GM19438 (cell line): ENCODE measurements at regions not wholly inside any gene's neighbourhood (a gene's known extent, or its start where the extent isn't known, plus 50 kb on each side); places are given as distances from the start of the nearest gene placed in this dataset.
"Not testable (repeated sequence)": the region's sequence is repeated elsewhere in the genome, so short reads cannot be mapped to it uniquely, and the experiment has no call there.

Source experiments
- ATAC-seq: cut with Tn5 transposase; IDR thresholded peaks from one replicate; pipeline ENCODE4 v1.9.1; 2021; ENCODE audit warnings: low read depth; ENCODE audit not compliant: unreplicated experiment

GRCh38 chr13:62432295-62432694 lies 1016.6 kb upstream of the PCDH20 start:
- no peak for ATAC-seq

GRCh38 chr13:62431852-62432251 lies 1016.2 kb upstream of the PCDH20 start:
- ATAC-seq: no peak

- ATAC-seq: no peak
Measured at GRCh38 chr13:62418872-62419271, 1003.2 kb upstream of the PCDH20 start.

- ATAC-seq: no peak
Measured at GRCh38 chr13:62418376-62418775, 1002.7 kb upstream of the PCDH20 start.

- ATAC-seq: no peak
Measured at GRCh38 chr13:62407871-62408270, 992.2 kb upstream of the PCDH20 start.

- ATAC-seq: no peak
Measured at GRCh38 chr13:62388515-62388914, 972.9 kb upstream of the PCDH20 start.

GRCh38 chr13:62387647-62388046 lies 972.0 kb upstream of the PCDH20 start:
- no peak for ATAC-seq

- ATAC-seq: not testable (repeated sequence)
Measured at GRCh38 chr13:62379241-62379640, 963.6 kb upstream of the PCDH20 start.

GRCh38 chr13:62377838-62378237 lies 962.2 kb upstream of the PCDH20 start:
- no peak for ATAC-seq

GRCh38 chr13:62375653-62376052 lies 960.0 kb upstream of the PCDH20 start:
- no peak for ATAC-seq

GRCh38 chr13:62371737-62372136 lies 956.1 kb upstream of the PCDH20 start:
- ATAC-seq: no peak

GRCh38 chr13:62367971-62368370 lies 952.3 kb upstream of the PCDH20 start:
- ATAC-seq: not testable (repeated sequence)

- ATAC-seq: no peak
Measured at GRCh38 chr13:62360609-62361008, 945.0 kb upstream of the PCDH20 start.

GRCh38 chr13:62358646-62358932 lies 942.9 kb upstream of the PCDH20 start:
- ATAC-seq: no peak

GRCh38 chr13:62357887-62358645 lies 942.4 kb upstream of the PCDH20 start:
- ATAC-seq: no peak

GRCh38 chr13:62356977-62357376 lies 941.3 kb upstream of the PCDH20 start:
- ATAC-seq: no peak

- no peak for ATAC-seq
Measured at GRCh38 chr13:62337109-62337880, 921.6 kb upstream of the PCDH20 start.

GRCh38 chr13:62336507-62336906 lies 920.9 kb upstream of the PCDH20 start:
- no peak for ATAC-seq

GRCh38 chr13:62333466-62333865 lies 917.8 kb upstream of the PCDH20 start:
- ATAC-seq: no peak

GRCh38 chr13:62331384-62331783 lies 915.7 kb upstream of the PCDH20 start:
- ATAC-seq: no peak

GRCh38 chr13:62327367-62327766 lies 911.7 kb upstream of the PCDH20 start:
- ATAC-seq: no peak

- no peak for ATAC-seq
Measured at GRCh38 chr13:62324842-62325241, 909.2 kb upstream of the PCDH20 start.
